ENCODE measurements at regions not wholly inside any gene's neighbourhood (a gene's known extent, or its start where the extent isn't known, plus 50 kb on each side); places are given as distances from the start of the nearest gene placed in this dataset.

DNA sequence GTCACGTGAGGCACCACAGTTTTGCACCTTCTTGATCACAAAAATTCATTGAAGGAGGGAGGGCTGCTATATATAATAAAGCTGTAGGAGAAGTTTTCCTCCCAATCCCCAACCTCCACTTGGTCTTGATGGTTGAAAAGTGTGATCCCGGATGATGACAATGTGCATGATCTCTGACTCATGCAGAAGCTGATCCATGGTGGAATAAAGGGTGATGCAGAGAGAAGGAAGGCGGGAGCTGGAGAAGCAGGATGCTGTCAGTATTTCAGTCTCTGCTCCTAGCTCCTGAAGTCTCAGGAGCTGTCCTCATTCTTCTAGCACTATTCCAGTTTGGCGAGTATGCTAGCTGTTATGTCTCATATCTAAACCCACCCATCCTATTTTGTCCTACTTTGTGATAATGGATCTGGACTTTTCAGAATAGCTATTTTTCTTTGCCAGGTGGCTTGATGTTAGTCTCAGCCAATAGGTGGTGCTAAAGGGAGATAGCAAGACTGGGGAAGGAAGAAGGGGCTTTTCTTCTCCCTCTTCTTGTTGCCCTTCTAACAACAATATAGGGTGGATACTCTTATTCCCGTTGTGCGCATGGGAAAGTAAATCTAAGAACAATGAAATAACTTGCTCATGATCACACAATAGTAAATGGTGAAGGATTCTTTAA, 65.6 kb upstream of the HTR2A start:
- POLR2A ChIA-PET, result no interaction called here
- Histone ChIP-seq H3K9me3 (ENCODE audit: control insufficient read depth, insufficient read depth, low read depth, low read length) (no peaks in the 10 kb centered on the region), H3K4me3 (ENCODE audit: low read depth, low read length) (no peak overlapping the region), H3K27ac (ENCODE audit: extremely low read depth, low read depth, low read length) (no peak overlapping the region), H3K4me1 (ENCODE audit: control insufficient read depth, insufficient read depth, low read length) (no peaks in the 10 kb centered on the region), H3K36me3 (ENCODE audit: control insufficient read depth in 2 of 2, insufficient read depth in 1 of 2, low read length in 2 of 2) (no peaks in the 10 kb centered on the region)
- TF ChIP-seq HOXA7 (CRISPR knock-in tag; IDR thresholded peaks at IDR 0.05; ENCODE audit: borderline replicate concordance), result no peak
- TF ChIP-seq GLI2 (tag by site-specific recombination; IDR thresholded peaks at IDR 0.05; ENCODE audit: borderline replicate concordance, low read depth), result no peak
- no peak for TF ChIP-seq ZNF366 (tag by site-specific recombination; conservative IDR thresholded peaks at IDR 0.05)
- no peak for TF ChIP-seq BCL11A (tag by site-specific recombination; IDR thresholded peaks at IDR 0.05; ENCODE audit: low read depth)
- CTCF ChIA-PET, result interaction anchor here (0.5 to 1.9 kb wide), 14 partner anchors 11 to 560 kb away, joined by 3 to 6 read pairs (median 4); no protein-coding TSS in a partner anchor

DNA sequence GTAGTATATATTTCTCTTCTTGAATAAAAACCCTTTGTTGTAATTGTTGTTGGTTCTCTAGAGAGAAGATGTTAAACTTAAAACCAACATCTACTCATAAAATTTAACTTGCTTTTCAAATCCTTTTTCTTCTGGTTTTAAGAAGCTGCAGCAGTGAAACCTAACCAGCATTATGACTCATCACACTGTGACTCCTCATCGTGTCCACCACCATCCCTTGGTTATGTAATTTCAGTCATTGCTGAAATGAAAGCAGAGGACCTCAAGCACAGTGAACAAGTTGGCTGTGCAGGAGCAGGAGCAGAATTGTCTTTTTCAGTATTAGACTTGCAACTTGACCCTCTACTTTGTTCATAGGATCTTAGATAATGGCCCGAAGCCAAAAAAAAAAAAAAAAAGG, 64.9 kb upstream of the HTR2A start:
- TF ChIP-seq KLF9 (tag by site-specific recombination; IDR thresholded peaks at IDR 0.05; ENCODE audit: low read depth), result no peak
- no peak for TF ChIP-seq ZNF473 (tag by site-specific recombination; IDR thresholded peaks at IDR 0.05)
- no peak for TF ChIP-seq IKZF3 (tag by site-specific recombination; IDR thresholded peaks at IDR 0.05)
- TF ChIP-seq, protein P1, sequence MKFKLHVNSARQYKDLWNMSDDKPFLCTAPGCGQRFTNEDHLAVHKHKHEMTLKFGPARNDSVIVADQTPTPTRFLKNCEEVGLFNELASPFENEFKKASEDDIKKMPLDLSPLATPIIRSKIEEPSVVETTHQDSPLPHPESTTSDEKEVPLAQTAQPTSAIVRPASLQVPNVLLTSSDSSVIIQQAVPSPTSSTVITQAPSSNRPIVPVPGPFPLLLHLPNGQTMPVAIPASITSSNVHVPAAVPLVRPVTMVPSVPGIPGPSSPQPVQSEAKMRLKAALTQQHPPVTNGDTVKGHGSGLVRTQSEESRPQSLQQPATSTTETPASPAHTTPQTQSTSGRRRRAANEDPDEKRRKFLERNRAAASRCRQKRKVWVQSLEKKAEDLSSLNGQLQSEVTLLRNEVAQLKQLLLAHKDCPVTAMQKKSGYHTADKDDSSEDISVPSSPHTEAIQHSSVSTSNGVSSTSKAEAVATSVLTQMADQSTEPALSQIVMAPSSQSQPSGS (tag by site-specific recombination; IDR thresholded peaks at IDR 0.05; ENCODE audit: low read depth), result no peak
- TF ChIP-seq ZNF175 (tag by site-specific recombination; IDR thresholded peaks at IDR 0.05), result no peak
- no peak for TF ChIP-seq BCL11B (tag by site-specific recombination; IDR thresholded peaks at IDR 0.05; ENCODE audit: low read depth)
- no peak for TF ChIP-seq ZNF610 (tag by site-specific recombination; IDR thresholded peaks at IDR 0.05; ENCODE audit: borderline replicate concordance)
- no peak for TF ChIP-seq ZNF544 (tag by site-specific recombination; IDR thresholded peaks at IDR 0.05)
- TF ChIP-seq, protein P2, sequence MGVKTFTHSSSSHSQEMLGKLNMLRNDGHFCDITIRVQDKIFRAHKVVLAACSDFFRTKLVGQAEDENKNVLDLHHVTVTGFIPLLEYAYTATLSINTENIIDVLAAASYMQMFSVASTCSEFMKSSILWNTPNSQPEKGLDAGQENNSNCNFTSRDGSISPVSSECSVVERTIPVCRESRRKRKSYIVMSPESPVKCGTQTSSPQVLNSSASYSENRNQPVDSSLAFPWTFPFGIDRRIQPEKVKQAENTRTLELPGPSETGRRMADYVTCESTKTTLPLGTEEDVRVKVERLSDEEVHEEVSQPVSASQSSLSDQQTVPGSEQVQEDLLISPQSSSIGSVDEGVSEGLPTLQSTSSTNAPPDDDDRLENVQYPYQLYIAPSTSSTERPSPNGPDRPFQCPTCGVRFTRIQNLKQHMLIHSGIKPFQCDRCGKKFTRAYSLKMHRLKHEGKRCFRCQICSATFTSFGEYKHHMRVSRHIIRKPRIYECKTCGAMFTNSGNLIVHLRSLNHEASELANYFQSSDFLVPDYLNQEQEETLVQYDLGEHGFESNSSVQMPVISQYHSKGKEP (tag by site-specific recombination; IDR thresholded peaks at IDR 0.05), result no peak
- no peak for TF ChIP-seq OVOL3 (tag by site-specific recombination; IDR thresholded peaks at IDR 0.05)
- no peak for TF ChIP-seq SP3 (tag by site-specific recombination; IDR thresholded peaks at IDR 0.05)
- TF ChIP-seq, protein P3, sequence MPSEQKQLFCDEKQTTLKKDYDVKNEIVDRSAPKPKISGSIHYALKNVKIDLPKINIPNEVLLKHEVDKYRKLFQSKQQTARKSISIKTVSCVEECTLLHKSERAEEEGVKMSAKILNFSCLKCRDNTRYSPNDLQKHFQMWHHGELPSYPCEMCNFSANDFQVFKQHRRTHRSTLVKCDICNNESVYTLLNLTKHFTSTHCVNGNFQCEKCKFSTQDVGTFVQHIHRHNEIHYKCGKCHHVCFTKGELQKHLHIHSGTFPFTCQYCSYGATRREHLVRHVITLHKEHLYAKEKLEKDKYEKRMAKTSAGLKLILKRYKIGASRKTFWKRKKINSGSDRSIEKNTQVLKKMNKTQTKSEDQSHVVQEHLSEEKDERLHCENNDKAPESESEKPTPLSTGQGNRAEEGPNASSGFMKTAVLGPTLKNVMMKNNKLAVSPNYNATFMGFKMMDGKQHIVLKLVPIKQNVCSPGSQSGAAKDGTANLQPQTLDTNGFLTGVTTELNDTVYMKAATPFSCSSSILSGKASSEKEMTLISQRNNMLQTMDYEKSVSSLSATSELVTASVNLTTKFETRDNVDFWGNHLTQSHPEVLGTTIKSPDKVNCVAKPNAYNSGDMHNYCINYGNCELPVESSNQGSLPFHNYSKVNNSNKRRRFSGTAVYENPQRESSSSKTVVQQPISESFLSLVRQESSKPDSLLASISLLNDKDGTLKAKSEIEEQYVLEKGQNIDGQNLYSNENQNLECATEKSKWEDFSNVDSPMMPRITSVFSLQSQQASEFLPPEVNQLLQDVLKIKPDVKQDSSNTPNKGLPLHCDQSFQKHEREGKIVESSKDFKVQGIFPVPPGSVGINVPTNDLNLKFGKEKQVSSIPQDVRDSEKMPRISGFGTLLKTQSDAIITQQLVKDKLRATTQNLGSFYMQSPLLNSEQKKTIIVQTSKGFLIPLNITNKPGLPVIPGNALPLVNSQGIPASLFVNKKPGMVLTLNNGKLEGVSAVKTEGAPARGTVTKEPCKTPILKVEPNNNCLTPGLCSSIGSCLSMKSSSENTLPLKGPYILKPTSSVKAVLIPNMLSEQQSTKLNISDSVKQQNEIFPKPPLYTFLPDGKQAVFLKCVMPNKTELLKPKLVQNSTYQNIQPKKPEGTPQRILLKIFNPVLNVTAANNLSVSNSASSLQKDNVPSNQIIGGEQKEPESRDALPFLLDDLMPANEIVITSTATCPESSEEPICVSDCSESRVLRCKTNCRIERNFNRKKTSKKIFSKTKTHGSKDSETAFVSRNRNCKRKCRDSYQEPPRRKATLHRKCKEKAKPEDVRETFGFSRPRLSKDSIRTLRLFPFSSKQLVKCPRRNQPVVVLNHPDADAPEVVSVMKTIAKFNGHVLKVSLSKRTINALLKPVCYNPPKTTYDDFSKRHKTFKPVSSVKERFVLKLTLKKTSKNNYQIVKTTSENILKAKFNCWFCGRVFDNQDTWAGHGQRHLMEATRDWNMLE (tag by site-specific recombination; conservative IDR thresholded peaks at IDR 0.05; ENCODE audit: low read depth), result no peak
- no peaks in the 10 kb centered on the region for H3K36me3 ChIP-seq (ENCODE audit: control insufficient read depth in 2 of 2, insufficient read depth in 1 of 2, low read length in 2 of 2)
- ChIA-PET CTCF (interaction anchor here (0.5 to 1.9 kb wide), 6 partner anchors 12 to 560 kb away, joined by 3 to 6 read pairs (median 4); no protein-coding TSS in a partner anchor), POLR2A (no interaction called here)
- H3K27ac ChIP-seq (ENCODE audit: extremely low read depth, low read depth, low read length), result no peak overlapping the region
- H3K4me1 ChIP-seq (ENCODE audit: control insufficient read depth, insufficient read depth, low read length), result no peaks in the 10 kb centered on the region
- no peaks in the 10 kb centered on the region for H3K9me3 ChIP-seq (ENCODE audit: control insufficient read depth, insufficient read depth, low read depth, low read length)
- H3K4me3 ChIP-seq (ENCODE audit: low read depth, low read length), result no peak overlapping the region
